ENCODE measurements at regions not wholly inside any gene's neighbourhood (a gene's known extent, or its start where the extent isn't known, plus 50 kb on each side); places are given as distances from the start of the nearest gene placed in this dataset.
"Not testable (repeated sequence)": the region's sequence is repeated elsewhere in the genome, so short reads cannot be mapped to it uniquely, and the experiment has no call there.

DNA sequence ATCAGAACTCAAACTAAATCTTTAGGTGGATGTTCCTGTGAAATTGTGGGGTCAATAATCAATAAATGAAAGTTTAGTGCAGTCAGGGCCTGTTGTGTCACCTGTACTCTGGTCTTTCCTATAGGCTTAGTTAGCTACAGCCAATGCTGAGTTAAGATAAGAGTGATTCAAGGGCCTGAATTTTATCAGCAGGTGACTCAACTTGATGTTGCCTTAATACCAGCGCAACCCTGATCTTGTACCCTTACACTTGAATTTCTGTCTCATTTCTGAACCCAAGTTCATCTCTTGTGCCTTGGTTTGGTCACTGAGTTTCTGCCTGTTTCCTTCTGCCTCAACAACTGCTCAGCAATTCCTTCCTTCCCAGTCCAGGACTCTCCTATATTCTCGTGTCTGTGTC is 157.0 kb upstream of the E2F7 start:
- DNase-seq (ENCODE audit: low read depth) = no peak
- no peak for TF ChIP-seq CTCF (IDR thresholded peaks at IDR 0.05; ENCODE audit: insufficient read depth, low read depth, low read length)
- Histone ChIP-seq H3K4me3 (ENCODE audit: low read depth, low read length) (no peak overlapping the region), H3K36me3 (ENCODE audit: control insufficient read depth, insufficient read depth, low read length) (no peaks in the 10 kb centered on the region), H3K27me3 (ENCODE audit: control insufficient read depth, insufficient read depth, low read length) (no peaks in the 10 kb centered on the region)
- POLR2A ChIA-PET = no interaction called here
- CTCF ChIA-PET = no interaction called here

GRCh38 chr12:77220586-77220985 is 155.2 kb upstream of the E2F7 start:
- TF ChIP-seq CTCF (IDR thresholded peaks at IDR 0.05; ENCODE audit: insufficient read depth, low read depth, low read length) = no peak
- CTCF ChIA-PET = no interaction called here
- Histone ChIP-seq H3K27me3 (ENCODE audit: control insufficient read depth, insufficient read depth, low read length) (no peaks in the 10 kb centered on the region), H3K36me3 (ENCODE audit: control insufficient read depth, insufficient read depth, low read length) (no peaks in the 10 kb centered on the region), H3K4me3 (ENCODE audit: low read depth, low read length) (no peak overlapping the region)
- POLR2A ChIA-PET = no interaction called here
- no peak for DNase-seq (ENCODE audit: low read depth)

DNA sequence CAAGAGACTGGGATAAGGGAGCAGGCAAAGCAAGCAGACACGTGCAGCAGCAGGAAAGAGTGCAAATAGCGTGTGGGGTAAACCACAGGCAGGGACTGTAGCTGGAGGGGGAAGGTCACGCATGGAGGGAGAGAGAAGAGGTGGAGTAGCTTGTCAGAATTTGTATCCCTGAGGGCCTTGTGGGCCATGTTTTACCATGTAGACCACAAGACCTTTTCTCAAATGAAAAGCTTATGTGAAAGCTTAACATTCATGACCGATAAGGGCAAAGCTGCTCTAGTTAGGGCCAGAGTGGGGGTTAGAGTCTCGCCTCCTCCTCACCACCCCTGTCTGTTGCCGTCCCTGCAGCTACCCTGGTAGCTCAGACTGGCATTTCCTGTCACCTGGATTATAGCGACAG is 152.9 kb upstream of the E2F7 start:
- no peak for DNase-seq (ENCODE audit: low read depth)
- Histone ChIP-seq H3K27me3 (ENCODE audit: control insufficient read depth, insufficient read depth, low read length) (no peaks in the 10 kb centered on the region), H3K36me3 (ENCODE audit: control insufficient read depth, insufficient read depth, low read length) (no peaks in the 10 kb centered on the region), H3K4me3 (ENCODE audit: low read depth, low read length) (no peak overlapping the region)
- POLR2A ChIA-PET = no interaction called here
- CTCF ChIA-PET = interaction anchor here (1.0 kb wide), 1 partner anchor 11 kb away, joined by 5 read pairs; no protein-coding TSS in a partner anchor
- TF ChIP-seq CTCF (IDR thresholded peaks at IDR 0.05; ENCODE audit: insufficient read depth, low read depth, low read length) = no peak

GRCh38 chr12:77216136-77216535 is 150.8 kb upstream of the E2F7 start:
- POLR2A ChIA-PET; DNase-seq (ENCODE audit: low read depth); H3K27me3 ChIP-seq (ENCODE audit: control insufficient read depth, insufficient read depth, low read length); H3K36me3 ChIP-seq (ENCODE audit: control insufficient read depth, insufficient read depth, low read length); CTCF ChIA-PET; H3K4me3 ChIP-seq (ENCODE audit: low read depth, low read length): not testable (repeated sequence)

DNA sequence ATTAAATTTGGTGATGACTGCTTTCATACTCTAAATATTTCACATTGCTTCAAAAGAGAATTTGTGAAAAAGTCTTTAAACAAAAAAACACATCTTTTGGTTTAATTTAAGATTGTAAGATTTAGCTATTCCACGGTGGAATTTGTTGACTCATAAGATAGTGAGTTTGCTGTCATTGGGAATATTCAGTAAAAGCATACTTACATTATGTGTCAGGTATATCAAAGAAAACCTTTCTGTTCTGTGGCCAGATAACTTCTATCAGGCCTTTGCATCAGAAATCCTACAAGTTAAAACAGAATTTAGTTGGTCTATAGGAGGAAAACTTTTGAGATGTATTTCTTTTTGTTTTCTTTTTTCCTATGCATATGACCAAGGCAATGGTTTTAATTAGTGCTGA is 148.8 kb upstream of the E2F7 start:
- TF ChIP-seq CTCF (IDR thresholded peaks at IDR 0.05; ENCODE audit: insufficient read depth, low read depth, low read length) = no peak
- Histone ChIP-seq H3K4me3 (ENCODE audit: low read depth, low read length) (no peak overlapping the region), H3K27me3 (ENCODE audit: control insufficient read depth, insufficient read depth, low read length) (no peaks in the 10 kb centered on the region), H3K36me3 (ENCODE audit: control insufficient read depth, insufficient read depth, low read length) (no peaks in the 10 kb centered on the region)
- ChIA-PET CTCF (interaction anchor here (1.5 kb wide), 1 partner anchor 62 kb away, joined by 4 read pairs; no protein-coding TSS in a partner anchor), POLR2A (no interaction called here)
- no peak for DNase-seq (ENCODE audit: low read depth)

DNA sequence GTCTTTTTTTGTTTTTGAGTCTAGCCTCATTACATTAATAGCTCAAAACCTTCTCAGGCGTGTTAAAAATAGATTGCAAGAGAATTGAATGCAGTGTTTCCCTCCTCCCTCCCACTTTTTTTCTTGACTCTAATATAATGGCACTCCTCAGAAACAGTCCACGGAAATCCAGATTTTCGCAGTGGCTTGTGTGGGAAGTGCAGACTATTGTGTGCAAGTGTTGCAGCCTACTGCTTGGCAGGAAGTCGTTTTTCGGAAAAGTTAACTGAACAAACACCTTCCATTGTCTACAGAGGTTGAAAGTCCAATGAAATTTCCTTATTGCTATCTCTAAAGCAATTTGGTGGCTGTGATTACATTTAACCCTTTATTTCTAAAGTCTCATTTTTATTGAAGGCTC is 147.9 kb upstream of the E2F7 start:
- TF ChIP-seq CTCF (IDR thresholded peaks at IDR 0.05; ENCODE audit: insufficient read depth, low read depth, low read length) = no peak
- ChIA-PET POLR2A (no interaction called here), CTCF (interaction anchor here (0.6 to 1.5 kb wide), 2 partner anchors 33 to 61 kb away, joined by 4 read pairs; no protein-coding TSS in a partner anchor)
- Histone ChIP-seq H3K4me3 (ENCODE audit: low read depth, low read length) (no peak overlapping the region), H3K27me3 (ENCODE audit: control insufficient read depth, insufficient read depth, low read length) (no peaks in the 10 kb centered on the region), H3K36me3 (ENCODE audit: control insufficient read depth, insufficient read depth, low read length) (no peaks in the 10 kb centered on the region)
- no peak for DNase-seq (ENCODE audit: low read depth)
